ENCODE measurements at regions not wholly inside any gene's neighbourhood (a gene's known extent, or its start where the extent isn't known, plus 50 kb on each side); places are given as distances from the start of the nearest gene placed in this dataset.

- TF ChIP-seq CTCF (conservative IDR thresholded peaks at IDR 0.05; ENCODE audit: low read length) (no peak), EZH2phosphoT487 (IDR thresholded peaks at IDR 0.05; ENCODE audit: borderline replicate concordance) (no peak)
These were observed 251.2 kb downstream of the PARN start for GRCh38 chr16:14378689-14379467.

All from Loucy (cell line).